GM12864 (cell line): ENCODE measurements at regions not wholly inside any gene's neighbourhood (a gene's known extent, or its start where the extent isn't known, plus 50 kb on each side); places are given as distances from the start of the nearest gene placed in this dataset.

ENCODE experiments used
- DNase-seq: peaks from one replicate; pipeline ENCODE4 v3.0.0-alpha.2; 2011; ENCODE audit warnings: low read depth
- H3K4me3 ChIP-seq: 2 replicates; pipeline ENCODE4 v1.5.1; 2011; ENCODE audit warnings: mild to moderate bottlenecking, low read depth, low read length, control low read depth
- CTCF ChIP-seq: IDR thresholded peaks from 2 replicates; pipeline ENCODE4 v1.5.1; 2011; ENCODE audit warnings: low read depth, mild to moderate bottlenecking, moderate library complexity, low read length, control low read depth, inconsistent platforms; ENCODE audit errors: missing control alignments

GRCh38 chr20:57835074-57835452, 125.2 kb upstream of the PMEPA1 start:
- H3K4me3 ChIP-seq = no peak overlapping the region
- no peak for TF ChIP-seq CTCF
- no peak for DNase-seq

- TF ChIP-seq CTCF = no peak
- no peak for DNase-seq
- no peak overlapping the region for H3K4me3 ChIP-seq
Measured at GRCh38 chr20:57834306-57835073, 124.7 kb upstream of the PMEPA1 start.

GRCh38 chr20:57831993-57832585, 122.3 kb upstream of the PMEPA1 start:
- no peak for TF ChIP-seq CTCF
- no peak for DNase-seq
- H3K4me3 ChIP-seq = no peak overlapping the region

- TF ChIP-seq CTCF = no peak
- DNase-seq = no peak
- H3K4me3 ChIP-seq = no peak overlapping the region
Measured at GRCh38 chr20:57831326-57831992, 121.6 kb upstream of the PMEPA1 start.

- no peak overlapping the region for H3K4me3 ChIP-seq
- TF ChIP-seq CTCF = no peak
- no peak for DNase-seq
Measured at GRCh38 chr20:57830515-57830895, 120.7 kb upstream of the PMEPA1 start.

- no peak for TF ChIP-seq CTCF
- DNase-seq = no peak
- no peak overlapping the region for H3K4me3 ChIP-seq
Measured at GRCh38 chr20:57829805-57830514, 120.1 kb upstream of the PMEPA1 start.
